ENCODE measurements at regions not wholly inside any gene's neighbourhood (a gene's known extent, or its start where the extent isn't known, plus 50 kb on each side); places are given as distances from the start of the nearest gene placed in this dataset.

- TF ChIP-seq ZNF785 (CRISPR knock-in tag; IDR thresholded peaks at IDR 0.05) (no peak), DEAF1 (CRISPR knock-in tag; IDR thresholded peaks at IDR 0.05) (no peak), CTCF (IDR thresholded peaks at IDR 0.05 in 2 of 3, conservative IDR thresholded peaks at IDR 0.05 in 1 of 3; ENCODE audit: insufficient read depth in 2 of 3, low read depth in 1 of 3, low read length in 3 of 3) (no peak), PATZ1 (CRISPR knock-in tag; IDR thresholded peaks at IDR 0.05; ENCODE audit: borderline replicate concordance) (no peak)
Measured at GRCh38 chr6:103983011-103983410, 876.7 kb downstream of the HACE1 start.
